GM19351 (cell line): ENCODE measurements at regions not wholly inside any gene's neighbourhood (a gene's known extent, or its start where the extent isn't known, plus 50 kb on each side); places are given as distances from the start of the nearest gene placed in this dataset.

Experiments used
- ATAC-seq: cut with Tn5 transposase; IDR thresholded peaks from one replicate; pipeline ENCODE4 v1.9.1; 2021; ENCODE audit warnings: mild to moderate bottlenecking, moderate library complexity; ENCODE audit not compliant: unreplicated experiment

DNA sequence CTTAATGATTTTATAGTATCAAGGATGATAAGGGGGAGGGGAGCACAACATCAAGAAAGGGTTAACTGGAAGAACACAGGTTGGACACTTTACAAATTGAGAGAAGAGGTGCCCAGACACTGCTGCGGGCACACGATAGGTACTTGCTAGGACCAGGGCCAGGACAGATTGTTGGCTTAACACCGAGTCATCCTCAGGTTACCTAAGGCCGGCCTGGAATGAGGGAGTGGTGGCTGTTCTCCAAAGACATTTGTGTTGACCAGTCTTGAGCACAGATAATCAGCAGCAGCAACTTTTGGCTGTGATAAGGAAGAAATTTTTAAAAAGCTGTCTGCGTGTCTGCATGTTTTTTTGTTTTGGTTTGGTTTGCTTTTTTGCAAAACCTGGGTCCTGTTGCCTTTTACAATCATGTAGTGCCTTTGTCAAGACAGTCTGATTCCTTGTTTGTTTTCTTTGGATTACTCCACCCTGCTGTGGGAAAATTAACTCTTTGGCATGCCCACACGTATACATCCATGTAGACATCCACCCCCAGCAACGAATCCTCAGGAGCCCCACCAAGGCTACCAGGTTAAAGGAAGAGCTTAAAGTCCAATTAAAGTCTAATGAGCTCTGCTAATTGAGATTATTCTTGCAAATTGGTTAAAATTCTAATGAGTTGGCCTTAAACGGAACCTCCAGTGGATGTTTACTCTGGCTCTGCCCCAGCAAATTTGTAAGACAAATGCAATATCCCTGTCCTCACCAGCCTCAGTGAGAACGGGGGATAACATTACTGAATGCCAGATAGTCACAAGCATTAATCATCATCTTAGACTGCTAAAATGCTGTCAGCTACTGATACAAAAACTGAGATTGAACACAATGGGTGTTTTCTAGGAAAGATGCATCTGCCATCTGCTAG lies 382.3 kb downstream of the ACTL7B start:
- ATAC-seq = no peak

DNA sequence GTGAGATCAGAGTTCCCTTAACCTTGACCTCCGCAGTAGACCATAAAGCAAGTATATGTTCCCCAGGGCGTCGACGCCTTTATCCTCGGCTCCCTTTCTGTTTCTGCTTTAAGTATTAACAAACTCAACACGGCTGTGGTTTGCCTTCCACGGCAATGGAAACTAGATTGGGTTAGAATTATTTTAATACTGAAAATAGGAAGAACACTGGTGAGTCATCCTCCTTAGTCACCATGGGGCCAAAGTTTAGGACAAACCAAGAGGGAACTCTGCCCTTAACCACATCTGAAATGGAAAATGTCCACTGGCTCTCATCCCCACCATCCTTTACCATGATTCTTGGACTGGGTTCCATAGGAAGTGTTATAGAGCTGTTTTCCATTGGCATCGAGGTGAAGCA lies 386.1 kb downstream of the ACTL7B start:
- ATAC-seq = no peak

DNA sequence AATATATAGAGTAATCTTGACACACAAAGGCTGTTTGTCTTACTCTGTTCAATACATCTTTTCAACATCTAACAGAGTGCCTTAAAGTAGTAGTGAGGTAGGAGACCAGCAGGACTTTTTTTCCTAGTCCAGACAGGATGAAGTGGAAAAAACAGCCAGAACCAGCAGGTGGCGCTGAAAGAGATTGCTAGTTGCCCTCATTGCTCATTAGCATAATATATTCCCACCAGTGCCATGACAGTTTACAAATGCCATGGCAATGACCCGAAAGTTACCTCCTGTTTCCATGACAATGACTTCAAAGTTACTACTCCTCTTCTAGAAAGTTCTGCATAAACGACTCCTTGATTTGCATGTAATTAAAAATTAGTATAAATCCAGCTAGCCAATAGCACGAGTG lies 387.4 kb downstream of the ACTL7B start:
- ATAC-seq = peak; percentile 78

DNA sequence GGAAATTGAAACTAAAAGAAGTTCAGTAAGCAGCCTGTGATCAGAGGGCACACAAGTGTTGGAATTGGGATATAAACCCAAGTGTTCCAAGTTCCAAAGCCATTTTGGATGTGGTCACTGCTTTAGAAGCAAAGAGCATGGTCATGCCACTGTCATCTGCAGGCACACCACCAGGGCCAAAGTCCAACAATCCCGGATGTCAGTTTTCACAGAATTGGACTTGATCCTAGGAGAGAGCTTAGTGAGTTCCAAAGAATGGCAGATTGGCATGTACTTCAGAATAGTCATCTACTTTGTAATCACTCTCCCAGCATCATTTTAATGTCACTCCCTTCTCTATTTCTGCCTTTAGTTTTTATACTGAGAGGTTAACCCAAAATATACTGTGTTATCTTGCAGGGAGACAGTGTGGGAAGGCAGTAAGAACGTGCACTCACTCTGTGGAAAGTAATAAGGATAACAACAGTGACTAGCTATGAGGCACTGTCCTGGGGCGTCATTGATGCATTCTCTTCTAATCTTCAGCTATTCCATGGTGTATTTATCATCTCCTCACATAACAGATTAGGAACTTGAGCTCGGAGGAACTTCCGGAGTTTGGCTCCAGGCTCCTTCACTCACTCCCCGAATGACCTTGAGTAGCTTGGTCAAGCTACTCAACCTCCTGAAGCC lies 388.0 kb downstream of the ACTL7B start:
- peak; percentile 13 for ATAC-seq

DNA sequence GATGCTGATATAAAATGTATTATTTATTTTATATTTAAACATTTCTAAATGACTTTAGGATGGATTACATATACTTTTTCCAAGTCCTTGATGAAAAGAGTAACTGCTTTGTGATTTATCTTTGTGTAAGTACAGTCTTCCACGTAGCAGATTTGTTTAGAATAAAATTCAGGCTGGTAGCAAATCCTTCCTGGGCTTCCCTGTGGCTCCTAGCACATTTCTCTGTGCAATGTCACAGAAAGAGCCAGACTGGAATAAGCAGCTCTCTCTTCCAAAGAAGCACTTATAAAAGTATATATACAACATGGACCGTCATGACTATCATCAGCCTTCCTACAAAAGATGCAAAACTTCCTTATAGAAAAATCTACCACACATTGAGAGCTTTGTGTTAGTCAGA lies 388.6 kb downstream of the ACTL7B start:
- no peak for ATAC-seq

DNA sequence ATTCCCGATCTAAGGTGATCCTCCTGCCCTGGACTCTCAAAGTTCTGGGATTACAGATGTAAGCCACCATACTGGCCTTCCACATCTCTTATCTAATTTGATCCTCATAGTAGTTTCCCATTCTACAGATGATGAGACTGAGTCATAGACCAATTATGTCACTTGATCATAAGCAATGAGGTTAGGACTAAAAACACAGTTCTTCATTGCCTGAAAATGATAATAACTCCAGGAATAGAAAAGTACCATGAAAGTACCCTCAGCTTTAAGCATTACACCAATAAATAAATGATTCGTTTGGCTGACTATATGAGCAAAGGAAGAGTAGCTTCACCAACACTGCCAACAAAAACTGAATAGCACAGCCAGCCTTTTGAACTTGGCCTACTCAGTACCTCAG lies 389.5 kb downstream of the ACTL7B start:
- no peak for ATAC-seq

DNA sequence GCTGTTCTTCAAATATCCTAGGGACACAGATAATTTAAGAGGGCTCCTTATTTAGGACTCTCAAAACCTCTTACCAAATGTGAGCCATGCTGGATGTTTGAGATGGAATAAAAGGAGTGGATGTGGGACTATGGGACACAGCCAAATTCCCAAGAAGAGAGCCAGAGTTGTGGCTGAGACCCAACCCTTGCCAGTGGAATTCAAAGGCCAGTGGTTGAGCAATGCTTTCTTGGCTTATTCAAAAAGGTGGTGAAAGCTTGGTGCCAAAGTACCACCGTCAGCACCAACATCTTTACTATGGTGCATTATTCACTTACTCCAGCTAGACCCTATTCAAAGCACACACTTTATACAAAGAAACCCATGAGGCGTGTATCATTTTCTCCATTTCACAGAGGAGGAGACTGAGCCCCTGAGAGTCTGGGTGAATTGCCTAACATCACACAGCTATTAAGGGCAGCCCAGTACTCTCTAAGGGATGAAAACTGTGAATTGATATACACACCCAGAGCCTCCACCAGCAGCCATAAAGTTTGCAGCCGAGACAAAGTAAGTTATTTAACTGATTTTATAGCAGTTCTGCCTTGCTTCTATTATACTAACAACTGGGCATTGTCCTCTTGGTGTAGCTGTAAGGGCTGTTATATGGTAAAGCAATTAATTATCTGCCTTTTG lies 391.7 kb downstream of the ACTL7B start:
- no peak for ATAC-seq

DNA sequence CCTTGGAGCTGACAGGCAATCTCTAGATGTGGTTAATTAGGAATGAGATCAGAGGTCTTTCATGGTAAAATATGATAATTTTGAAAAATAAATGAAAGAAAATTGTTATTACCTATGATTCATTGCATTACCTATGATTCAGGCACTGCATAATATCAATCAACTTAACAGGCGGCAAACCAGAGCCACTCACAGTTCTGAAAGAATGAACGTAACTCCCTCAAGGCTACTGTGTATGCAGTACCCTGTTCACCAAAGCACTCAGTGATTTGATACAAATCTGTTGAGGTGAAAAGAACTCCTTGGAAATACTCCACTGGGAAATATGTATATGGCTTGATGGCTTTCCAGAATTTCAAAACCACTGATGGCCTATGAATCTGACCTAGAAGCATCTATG lies 398.9 kb downstream of the ACTL7B start:
- ATAC-seq = no peak

DNA sequence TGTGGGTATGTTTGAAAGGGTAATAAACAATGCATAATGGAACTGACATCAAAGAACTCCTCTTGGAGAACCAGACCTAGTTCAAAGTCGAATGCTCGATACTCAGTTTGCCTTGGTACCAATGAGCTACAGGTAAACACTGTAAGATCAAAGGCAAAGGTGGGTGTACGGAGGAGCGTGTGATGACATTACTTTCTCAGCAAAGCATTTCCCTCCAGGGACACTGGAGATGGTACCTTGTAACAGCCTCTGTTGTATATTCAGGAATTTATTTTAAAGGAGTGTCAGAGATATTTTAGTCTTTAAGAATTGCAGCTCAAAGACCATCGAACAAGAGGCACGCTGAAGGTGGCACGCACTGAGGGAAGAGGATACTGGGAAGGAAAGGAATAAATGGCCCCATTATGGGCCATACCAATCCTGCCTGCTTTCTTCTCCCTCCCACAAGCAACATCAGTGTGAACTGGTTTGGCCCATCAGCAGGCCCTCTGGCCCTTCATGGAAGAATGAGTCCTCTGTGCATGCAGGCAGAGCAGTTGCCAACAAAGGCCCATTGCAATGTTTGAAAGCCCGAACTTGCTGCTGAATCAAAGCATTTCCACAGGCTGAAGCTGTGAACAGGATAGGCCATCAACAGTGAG lies 410.2 kb downstream of the ACTL7B start:
- ATAC-seq = no peak

DNA sequence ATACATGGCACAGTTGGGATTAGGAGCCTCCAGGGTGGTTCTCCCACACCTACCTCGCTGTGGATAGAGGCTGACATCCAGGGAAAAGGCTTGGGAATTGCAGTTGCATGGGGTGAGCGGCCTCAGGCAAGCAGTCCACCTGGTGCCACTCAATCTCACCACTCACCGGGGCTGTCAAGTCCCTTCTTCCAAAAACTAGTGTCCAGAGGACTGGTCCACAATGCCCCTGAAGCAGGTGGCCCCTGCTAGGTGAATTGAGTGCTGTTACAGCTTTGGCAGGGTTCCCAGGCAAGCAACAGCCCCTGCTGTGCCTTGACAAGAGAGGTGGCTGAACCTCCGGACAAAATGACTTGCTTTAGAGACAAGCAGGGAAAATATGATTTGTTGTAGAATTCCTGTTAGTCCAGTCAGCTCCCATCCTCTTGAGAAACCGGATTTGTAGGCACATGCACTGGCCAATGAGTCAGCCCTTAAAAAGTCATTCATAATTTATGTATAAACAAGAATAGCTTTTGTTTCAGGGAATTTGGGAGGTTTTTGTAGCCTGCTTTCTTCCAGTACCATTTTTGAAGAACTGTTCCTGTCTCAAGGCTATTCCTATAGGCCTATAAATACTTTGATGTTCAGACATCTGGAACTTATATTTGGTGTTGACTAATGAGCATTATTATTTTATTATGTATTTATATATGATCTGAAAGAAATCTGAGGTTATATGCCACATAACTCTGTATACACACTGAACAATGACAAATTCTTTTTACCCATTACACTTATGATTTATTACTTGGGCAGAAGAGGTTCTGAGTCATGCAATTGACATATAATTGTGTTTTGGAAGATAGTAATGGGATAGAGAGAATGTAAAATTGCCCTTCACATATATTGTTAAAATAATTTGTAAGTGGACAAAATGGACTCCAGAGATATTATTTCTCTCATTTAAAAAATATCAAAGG lies 411.1 kb downstream of the ACTL7B start:
- ATAC-seq = no peak

DNA sequence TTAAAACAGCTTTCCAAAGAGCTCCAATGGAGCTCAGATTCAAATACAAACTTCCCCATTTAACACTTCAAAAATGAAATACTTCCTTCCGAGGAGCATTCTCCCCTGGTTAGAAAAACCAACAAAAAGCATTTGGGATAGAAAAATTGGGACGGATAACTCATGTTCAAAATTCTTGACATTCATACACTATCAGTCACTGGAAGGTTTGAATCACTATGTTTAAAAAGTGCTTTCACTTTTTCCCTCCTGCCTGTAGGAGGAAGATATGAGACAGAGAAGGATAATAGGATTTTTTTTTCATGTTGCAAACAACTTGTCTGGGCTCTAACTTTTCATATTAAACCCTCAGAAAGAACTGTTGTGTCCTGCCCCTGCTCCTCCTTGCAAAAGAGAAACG lies 412.0 kb downstream of the ACTL7B start:
- ATAC-seq = no peak

DNA sequence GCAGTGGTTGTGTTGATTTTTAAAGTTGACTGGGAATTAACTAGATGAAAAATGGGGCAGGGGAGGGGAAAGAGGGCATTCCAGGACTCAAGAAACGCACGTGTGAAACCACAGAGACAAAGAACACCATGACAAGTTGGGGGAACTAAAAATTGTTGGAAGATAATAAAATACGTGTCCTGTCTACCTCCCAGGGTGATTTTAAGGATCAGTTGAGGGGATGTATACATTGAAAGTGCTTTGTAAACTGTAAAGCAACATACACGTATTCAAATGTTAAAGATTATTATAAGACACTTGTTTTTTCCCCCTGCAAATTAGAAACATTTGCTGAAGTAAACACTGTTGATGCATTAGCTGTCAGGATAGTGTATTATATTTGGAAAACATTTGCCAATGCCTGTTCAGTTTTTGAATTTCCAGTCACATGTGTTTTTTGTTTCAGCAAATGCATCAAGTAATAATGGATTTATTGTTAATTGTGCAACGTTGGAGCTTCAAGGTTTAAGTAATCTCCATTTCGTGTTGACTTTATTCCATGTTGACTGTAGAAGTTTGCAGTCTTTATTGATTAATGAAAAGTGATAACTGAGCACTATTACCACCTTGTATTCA lies 412.7 kb downstream of the ACTL7B start:
- ATAC-seq = no peak

DNA sequence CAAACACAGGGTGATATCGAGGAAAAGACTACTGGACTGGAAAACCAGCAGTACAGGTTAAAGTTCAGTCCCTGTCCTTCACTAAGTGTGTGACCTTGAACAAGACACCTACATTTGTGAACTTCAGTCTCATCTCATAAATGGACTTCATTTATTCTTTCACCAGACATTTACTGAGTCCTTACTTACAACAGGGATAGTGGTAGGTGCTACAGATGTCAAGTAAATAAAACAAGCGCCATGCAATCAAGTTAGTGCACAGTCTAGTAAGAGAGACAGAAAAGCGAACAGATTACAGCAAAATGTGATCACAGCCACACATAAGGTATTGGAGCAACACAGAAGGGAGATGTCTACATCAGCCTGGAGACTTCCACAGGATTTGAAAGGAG lies 413.2 kb downstream of the ACTL7B start:
- no peak for ATAC-seq

DNA sequence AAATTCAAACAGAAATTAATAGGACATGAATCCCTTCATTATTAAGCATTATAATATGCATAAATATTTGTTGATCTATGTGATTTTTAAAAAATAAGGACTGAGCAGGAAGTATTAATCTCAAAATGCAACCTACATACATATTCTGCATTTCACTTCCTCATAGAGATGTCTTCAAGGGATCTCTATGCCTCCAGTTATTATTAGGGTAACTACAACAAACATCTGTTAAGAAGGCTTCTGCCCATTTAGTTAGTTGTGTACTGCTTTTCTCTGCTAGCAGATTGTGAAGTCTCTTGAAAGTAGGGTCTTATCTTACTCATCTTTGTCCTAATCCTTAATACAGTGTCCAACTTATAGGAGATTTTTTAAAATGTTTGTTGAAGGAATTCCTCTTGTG lies 414.1 kb downstream of the ACTL7B start:
- ATAC-seq = no peak

DNA sequence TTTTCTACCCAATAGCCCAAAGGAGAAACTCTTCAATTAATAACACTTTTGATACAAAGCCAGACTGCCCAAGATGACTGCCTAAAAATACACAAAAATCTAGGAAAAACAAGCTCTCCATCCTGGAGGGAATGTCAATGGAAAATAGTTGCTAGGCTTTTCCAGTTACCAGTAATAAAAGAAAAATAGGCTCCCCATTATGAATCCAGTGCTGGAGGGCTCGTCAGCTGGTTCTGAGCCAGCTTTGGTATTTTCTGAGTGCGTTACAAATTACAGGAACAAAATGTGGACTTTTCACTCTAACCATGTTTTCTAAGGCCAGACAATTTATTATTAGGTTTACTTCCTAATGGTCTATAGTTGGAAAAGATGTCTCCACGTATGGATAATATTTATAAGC lies 414.5 kb downstream of the ACTL7B start:
- no peak for ATAC-seq

DNA sequence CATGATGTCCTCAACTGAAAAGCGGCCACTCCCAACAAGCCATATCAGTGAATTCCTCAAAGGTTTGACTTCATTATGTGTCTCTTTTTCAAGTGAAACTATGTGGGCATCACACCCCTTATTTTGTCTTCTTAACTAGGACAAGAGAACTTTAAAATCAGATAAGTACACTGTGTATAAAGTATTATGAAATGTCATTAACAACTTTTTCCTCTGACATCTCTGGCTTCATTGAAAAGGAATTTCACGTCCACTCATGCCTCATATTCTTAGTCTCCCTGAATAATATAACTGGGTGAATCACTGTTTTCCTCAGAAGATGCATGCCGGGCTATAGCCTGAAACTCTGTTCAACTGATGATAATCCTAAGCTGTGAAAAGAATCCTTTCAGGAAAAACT lies 415.8 kb downstream of the ACTL7B start:
- no peak for ATAC-seq

DNA sequence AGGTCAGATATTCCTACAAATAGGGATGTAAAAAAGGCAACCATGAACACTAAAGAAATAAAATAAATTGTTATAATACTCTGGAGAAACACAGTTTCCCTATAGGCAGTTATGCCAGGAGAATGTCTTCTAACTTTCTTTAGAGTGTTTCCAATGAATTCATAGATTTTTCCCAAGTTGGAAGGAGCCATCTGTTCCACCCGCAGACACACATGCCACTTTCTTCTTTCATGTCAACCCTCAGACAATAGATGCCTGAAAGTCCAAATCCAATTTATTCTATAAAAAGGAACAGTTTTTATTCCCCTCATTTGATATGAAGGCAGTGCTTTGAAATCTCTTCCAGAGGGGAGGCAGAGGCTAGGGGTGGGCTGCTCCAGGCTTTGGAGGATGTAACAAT lies 418.1 kb downstream of the ACTL7B start:
- ATAC-seq = no peak

DNA sequence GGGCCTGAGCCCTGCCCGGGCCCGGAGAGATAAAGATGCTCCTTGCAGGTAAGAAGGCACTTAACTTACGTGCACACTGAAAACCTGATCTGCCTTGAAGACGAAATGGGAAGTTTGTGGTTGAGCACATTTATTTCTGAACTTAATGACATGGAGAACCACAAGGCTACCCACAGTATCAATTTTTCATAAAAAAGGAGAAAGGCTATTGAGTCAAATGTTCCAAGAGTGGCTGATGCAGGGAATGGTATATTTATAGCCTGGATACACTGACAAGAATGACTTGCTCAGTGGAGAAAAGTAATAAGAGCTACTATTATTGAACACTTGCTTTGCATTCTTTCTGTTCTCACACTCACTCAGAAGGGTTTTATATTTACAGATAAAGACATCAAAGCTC lies 419.3 kb downstream of the ACTL7B start:
- no peak for ATAC-seq

DNA sequence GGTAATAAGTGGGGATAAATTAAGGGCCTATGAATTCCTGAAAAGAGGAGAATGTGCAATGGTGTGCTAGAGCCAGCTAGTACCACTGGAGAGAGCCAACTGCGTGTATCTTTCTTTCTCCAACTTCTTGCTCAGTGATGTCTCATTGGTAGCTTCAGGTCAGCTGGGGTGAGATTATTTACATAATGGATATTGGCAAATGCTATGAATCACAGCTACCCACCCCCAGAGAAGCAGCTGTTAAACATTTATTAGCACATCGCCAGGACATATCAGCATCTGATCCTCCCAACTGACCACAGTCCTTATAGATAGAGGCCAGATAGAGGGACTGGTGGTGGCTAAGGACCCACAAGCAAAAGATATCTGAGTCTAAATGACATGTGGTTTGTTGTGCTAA lies 421.3 kb downstream of the ACTL7B start:
- ATAC-seq = no peak

DNA sequence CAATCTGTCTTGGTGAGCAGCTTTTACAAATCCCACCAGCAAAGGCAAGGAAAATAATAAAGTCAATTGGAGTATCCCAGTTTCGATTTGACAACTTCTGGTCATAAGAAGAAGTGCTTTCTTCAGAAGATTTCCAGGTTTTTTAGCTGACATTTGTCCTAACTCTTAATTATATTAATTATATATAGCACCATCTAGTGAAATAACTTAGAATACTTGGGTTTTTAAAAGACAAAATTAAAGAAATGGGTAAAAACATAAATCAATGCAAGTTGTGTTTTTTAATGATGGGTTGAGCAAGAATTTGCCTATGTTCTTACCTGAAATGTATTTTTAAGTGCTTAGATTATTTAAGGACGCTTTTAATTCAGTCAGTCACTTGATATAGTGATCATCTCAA lies 421.8 kb downstream of the ACTL7B start:
- no peak for ATAC-seq
